NCI-H2081 (cell line): ENCODE measurements at regions not wholly inside any gene's neighbourhood (a gene's known extent, or its start where the extent isn't known, plus 50 kb on each side); places are given as distances from the start of the nearest gene placed in this dataset.
"Not testable (repeated sequence)": the region's sequence is repeated elsewhere in the genome, so short reads cannot be mapped to it uniquely, and the experiment has no call there.

ENCODE experiments used
- DNase-seq, 2 experiments: peaks; one replicate each; lab custom pipeline; 2025; lab: John Stamatoyannopoulos, UW

GRCh38 chr22:22697377-22698117 lies 53.1 kb downstream of the GGTLC2 start:
- DNase-seq = no peak

- DNase-seq = no peak
These were observed 53.9 kb downstream of the GGTLC2 start for GRCh38 chr22:22698263-22698750.

GRCh38 chr22:22700631-22701030 lies 56.2 kb downstream of the GGTLC2 start:
- DNase-seq = no peak

- DNase-seq = not testable (repeated sequence)
These were observed 57.1 kb downstream of the GGTLC2 start for GRCh38 chr22:22701557-22701956.

- DNase-seq = no peak
These were observed 58.1 kb downstream of the GGTLC2 start for GRCh38 chr22:22702237-22703202.

GRCh38 chr22:22703203-22703570 lies 58.8 kb downstream of the GGTLC2 start:
- DNase-seq = no peak

- DNase-seq = no peak
These were observed 59.3 kb downstream of the GGTLC2 start for GRCh38 chr22:22703715-22704114.

GRCh38 chr22:22704156-22704946 lies 59.9 kb downstream of the GGTLC2 start:
- no peak for DNase-seq

GRCh38 chr22:22705328-22706100 lies 61.1 kb downstream of the GGTLC2 start:
- DNase-seq = no peak

- no peak for DNase-seq
These were observed 62.0 kb downstream of the GGTLC2 start for GRCh38 chr22:22706253-22706915.

GRCh38 chr22:22709719-22710445 lies 65.5 kb downstream of the GGTLC2 start:
- DNase-seq = no peak

- DNase-seq = peak; percentile 6 to 18
These were observed 66.5 kb downstream of the GGTLC2 start for GRCh38 chr22:22710719-22711531.

- DNase-seq = no peak
These were observed 67.1 kb downstream of the GGTLC2 start for GRCh38 chr22:22711532-22711913.

- no peak for DNase-seq
These were observed 67.8 kb downstream of the GGTLC2 start for GRCh38 chr22:22712092-22712658.

GRCh38 chr22:22712666-22713365 lies 68.4 kb downstream of the GGTLC2 start:
- DNase-seq = no peak

- DNase-seq = no peak
These were observed 69.0 kb downstream of the GGTLC2 start for GRCh38 chr22:22713416-22713815.

GRCh38 chr22:22714600-22715335 lies 70.4 kb downstream of the GGTLC2 start:
- no peak for DNase-seq
